Osteocyte (in vitro differentiated cells): ENCODE measurements at regions not wholly inside any gene's neighbourhood (a gene's known extent, or its start where the extent isn't known, plus 50 kb on each side); places are given as distances from the start of the nearest gene placed in this dataset.

ENCODE experiments used
- DNase-seq: peaks from one replicate; pipeline ENCODE4 v3.0.0; 2021; ENCODE audit warnings: mixed read lengths; ENCODE audit not compliant: unreplicated experiment; ENCODE audit errors: extremely low spot score
- H3K27ac Mint-ChIP-seq: one replicate; pipeline ENCODE4 v1.8.0; 2021; ENCODE audit warnings: mild to moderate bottlenecking, mixed read lengths; ENCODE audit not compliant: unreplicated experiment
- H3K27me3 Mint-ChIP-seq: one replicate; pipeline ENCODE4 v1.8.0; 2021; ENCODE audit warnings: mixed read lengths; ENCODE audit not compliant: unreplicated experiment
- H3K36me3 Mint-ChIP-seq: one replicate; pipeline ENCODE4 v1.8.0; 2021; ENCODE audit warnings: mixed read lengths; ENCODE audit not compliant: unreplicated experiment
- H3K4me1 Mint-ChIP-seq: one replicate; pipeline ENCODE4 v1.8.0; 2021; ENCODE audit warnings: mixed read lengths; ENCODE audit not compliant: unreplicated experiment
- H3K4me3 Mint-ChIP-seq: one replicate; pipeline ENCODE4 v1.8.0; 2021; ENCODE audit warnings: mild to moderate bottlenecking, moderate library complexity, mixed read lengths; ENCODE audit not compliant: unreplicated experiment
- H3K9me3 Mint-ChIP-seq: one replicate; pipeline ENCODE4 v1.8.0; 2021; ENCODE audit warnings: mixed read lengths; ENCODE audit not compliant: unreplicated experiment
- TF ChIP-seq, protein P1 (sequence below): fragments of 200-600 bp; sonication (generic); IDR thresholded peaks from 2 replicates; pipeline ENCODE4 v1.5.0; 2021; ENCODE audit warnings: antibody characterized with exemption, mild to moderate bottlenecking, moderate library complexity

DNA sequence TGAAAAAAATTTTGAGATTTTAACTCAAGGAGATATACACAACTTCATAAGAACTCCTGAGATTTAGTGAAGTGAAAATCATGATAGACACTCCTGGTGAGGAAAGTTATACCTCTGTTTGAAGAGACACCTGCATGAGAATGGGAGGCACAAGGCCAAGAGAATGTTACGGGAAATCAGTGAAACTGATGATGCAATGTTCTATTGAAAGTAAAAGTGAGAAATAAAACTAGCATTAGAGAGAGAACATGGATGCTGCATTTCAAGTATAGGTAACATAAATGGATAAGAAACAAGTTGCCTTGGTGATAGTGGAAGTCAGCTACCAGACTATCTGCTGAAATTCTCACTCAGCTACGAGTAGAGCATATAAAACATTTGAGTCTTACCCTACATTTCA, 562.1 kb upstream of the FANCL start:
- no peaks in the 10 kb centered on the region for H3K36me3 Mint-ChIP-seq
- TF ChIP-seq, protein P1, sequence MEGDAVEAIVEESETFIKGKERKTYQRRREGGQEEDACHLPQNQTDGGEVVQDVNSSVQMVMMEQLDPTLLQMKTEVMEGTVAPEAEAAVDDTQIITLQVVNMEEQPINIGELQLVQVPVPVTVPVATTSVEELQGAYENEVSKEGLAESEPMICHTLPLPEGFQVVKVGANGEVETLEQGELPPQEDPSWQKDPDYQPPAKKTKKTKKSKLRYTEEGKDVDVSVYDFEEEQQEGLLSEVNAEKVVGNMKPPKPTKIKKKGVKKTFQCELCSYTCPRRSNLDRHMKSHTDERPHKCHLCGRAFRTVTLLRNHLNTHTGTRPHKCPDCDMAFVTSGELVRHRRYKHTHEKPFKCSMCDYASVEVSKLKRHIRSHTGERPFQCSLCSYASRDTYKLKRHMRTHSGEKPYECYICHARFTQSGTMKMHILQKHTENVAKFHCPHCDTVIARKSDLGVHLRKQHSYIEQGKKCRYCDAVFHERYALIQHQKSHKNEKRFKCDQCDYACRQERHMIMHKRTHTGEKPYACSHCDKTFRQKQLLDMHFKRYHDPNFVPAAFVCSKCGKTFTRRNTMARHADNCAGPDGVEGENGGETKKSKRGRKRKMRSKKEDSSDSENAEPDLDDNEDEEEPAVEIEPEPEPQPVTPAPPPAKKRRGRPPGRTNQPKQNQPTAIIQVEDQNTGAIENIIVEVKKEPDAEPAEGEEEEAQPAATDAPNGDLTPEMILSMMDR: no peak
- no peak for DNase-seq
- no peaks in the 10 kb centered on the region for H3K9me3 Mint-ChIP-seq
- no peak overlapping the region for H3K27ac Mint-ChIP-seq
- no peak overlapping the region for H3K4me3 Mint-ChIP-seq
- H3K4me1 Mint-ChIP-seq: no peaks in the 10 kb centered on the region
- H3K27me3 Mint-ChIP-seq: peaks cover 17% of the 10 kb centered on the region

DNA sequence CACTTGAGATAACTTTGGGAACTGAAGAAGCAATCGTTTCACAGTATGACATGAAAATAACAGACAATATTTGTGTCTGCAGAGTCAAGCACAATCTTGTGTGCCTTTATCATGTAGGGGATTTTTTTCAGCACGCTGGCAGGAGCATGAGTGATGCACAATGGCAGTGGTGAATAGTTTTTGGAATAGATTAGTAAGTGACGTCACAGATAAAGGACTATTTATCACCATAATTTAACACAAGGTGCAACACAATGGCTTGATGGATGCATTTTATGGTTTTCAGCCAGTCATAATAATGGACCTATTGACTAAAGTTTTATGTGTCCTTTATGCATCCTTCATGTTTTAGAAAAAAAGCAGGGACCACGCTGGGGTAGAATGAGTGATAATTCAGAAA, 559.8 kb upstream of the FANCL start:
- Mint-ChIP-seq H3K27ac (no peak overlapping the region), H3K36me3 (no peaks in the 10 kb centered on the region), H3K4me3 (no peak overlapping the region)

GRCh38 chr2:58798676-58799208, 557.6 kb upstream of the FANCL start:
- Mint-ChIP-seq H3K27ac (no peak overlapping the region), H3K4me1 (no peaks in the 10 kb centered on the region), H3K4me3 (no peak overlapping the region), H3K9me3 (no peaks in the 10 kb centered on the region), H3K27me3 (peaks cover 18% of the 10 kb centered on the region), H3K36me3 (no peaks in the 10 kb centered on the region)
- no peak for DNase-seq
- TF ChIP-seq, protein P1: no peak

More for the DNA sequence above, 559.8 kb upstream of the FANCL start:
- TF ChIP-seq, protein P1: no peak
- Mint-ChIP-seq H3K4me1 (no peaks in the 10 kb centered on the region), H3K9me3 (no peaks in the 10 kb centered on the region), H3K27me3 (peaks cover 18% of the 10 kb centered on the region)
- DNase-seq: no peak

DNA sequence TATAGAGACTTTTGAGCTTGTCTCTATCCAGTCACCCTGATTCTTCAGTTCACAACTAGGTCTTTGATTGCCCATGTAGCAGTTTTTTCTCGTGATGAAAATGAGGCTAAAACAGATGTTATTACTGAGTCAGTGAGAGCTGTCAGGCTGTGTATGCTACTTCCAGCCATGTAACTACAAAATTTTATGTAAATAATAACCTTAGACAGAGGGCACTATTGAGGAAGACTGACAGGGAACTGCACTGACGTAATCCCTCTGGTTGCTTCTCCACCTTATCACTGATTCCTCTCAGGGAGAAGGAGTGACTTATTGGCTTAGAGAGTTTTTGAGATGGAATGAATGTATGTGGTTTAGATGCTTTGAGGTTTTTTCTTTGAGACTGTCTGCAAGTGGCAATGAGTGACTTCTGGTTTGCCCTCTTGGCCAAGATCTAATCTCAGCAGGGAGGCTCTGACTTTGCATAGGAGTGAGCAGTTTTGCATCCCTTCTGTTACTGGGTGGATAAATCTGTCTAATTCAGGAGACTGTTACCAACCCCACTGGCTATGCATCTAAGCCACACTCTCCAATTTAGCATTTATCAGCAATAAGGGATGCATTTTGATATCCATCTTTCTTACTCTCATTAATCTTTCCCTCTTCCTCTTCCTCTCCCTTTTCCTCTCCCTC, 555.2 kb upstream of the FANCL start:
- Mint-ChIP-seq H3K36me3 (no peaks in the 10 kb centered on the region), H3K27me3 (peaks cover 22% of the 10 kb centered on the region), H3K27ac (no peak overlapping the region), H3K9me3 (no peaks in the 10 kb centered on the region), H3K4me3 (no peak overlapping the region), H3K4me1 (no peaks in the 10 kb centered on the region)
- no peak for DNase-seq
- TF ChIP-seq, protein P1: no peak

DNA sequence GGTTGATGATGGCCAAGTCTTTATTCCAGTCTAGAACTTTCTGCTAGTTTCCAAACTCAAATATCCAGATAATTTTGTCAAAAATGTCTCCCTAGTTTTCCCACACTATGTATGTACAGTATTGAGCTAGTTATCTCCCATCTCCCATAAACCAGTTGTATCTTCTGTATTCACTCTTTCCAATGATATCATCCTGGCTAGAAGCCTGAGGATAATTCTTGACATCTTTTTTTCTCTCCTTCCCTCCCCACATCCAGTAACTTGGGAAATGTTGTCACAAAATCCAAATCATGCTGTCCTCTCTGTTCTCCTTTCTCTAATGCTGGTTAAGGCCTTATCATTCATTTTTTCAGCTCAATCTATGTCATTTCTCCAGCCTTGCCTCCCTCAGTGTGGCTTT, 553.8 kb upstream of the FANCL start:
- no peak overlapping the region for H3K4me3 Mint-ChIP-seq
- TF ChIP-seq, protein P1: no peak
- H3K9me3 Mint-ChIP-seq: no peaks in the 10 kb centered on the region
- no peaks in the 10 kb centered on the region for H3K36me3 Mint-ChIP-seq
- no peak for DNase-seq
- H3K27me3 Mint-ChIP-seq: peaks cover 18% of the 10 kb centered on the region
- no peak overlapping the region for H3K27ac Mint-ChIP-seq
- no peaks in the 10 kb centered on the region for H3K4me1 Mint-ChIP-seq
